HG02642 (cell line): ENCODE measurements at regions not wholly inside any gene's neighbourhood (a gene's known extent, or its start where the extent isn't known, plus 50 kb on each side); places are given as distances from the start of the nearest gene placed in this dataset.

Source experiments
- ATAC-seq: cut with Tn5 transposase; IDR thresholded peaks from one replicate; pipeline ENCODE4 v1.9.1; 2021; ENCODE audit warnings: mild to moderate bottlenecking; ENCODE audit not compliant: unreplicated experiment, poor library complexity

- no peak for ATAC-seq
Measured at GRCh38 chr6:82571455-82571854, 207.8 kb downstream of the TPBG start.

- ATAC-seq: no peak
Measured at GRCh38 chr6:82573254-82573972, 209.8 kb downstream of the TPBG start.

- no peak for ATAC-seq
Measured at GRCh38 chr6:82576284-82576683, 212.7 kb downstream of the TPBG start.

- ATAC-seq: no peak
Measured at GRCh38 chr6:82584194-82584695, 220.6 kb downstream of the TPBG start.

GRCh38 chr6:82584856-82585255 is 221.2 kb downstream of the TPBG start:
- ATAC-seq: no peak

- no peak for ATAC-seq
Measured at GRCh38 chr6:82588020-82588419, 224.4 kb downstream of the TPBG start.

GRCh38 chr6:82588859-82589412 is 225.3 kb downstream of the TPBG start:
- no peak for ATAC-seq

GRCh38 chr6:82589509-82590206 is 226.0 kb downstream of the TPBG start:
- ATAC-seq: peak; percentile 55

- ATAC-seq: no peak
Measured at GRCh38 chr6:82597201-82597600, 233.6 kb downstream of the TPBG start.

- ATAC-seq: no peak
Measured at GRCh38 chr6:82602776-82603175, 239.2 kb downstream of the TPBG start.

GRCh38 chr6:82603871-82604270 is 240.3 kb downstream of the TPBG start:
- ATAC-seq: no peak

- ATAC-seq: no peak
Measured at GRCh38 chr6:82607998-82608725, 244.5 kb downstream of the TPBG start.

- no peak for ATAC-seq
Measured at GRCh38 chr6:82608781-82609180, 245.2 kb downstream of the TPBG start.

GRCh38 chr6:82611751-82612150 is 248.1 kb downstream of the TPBG start:
- no peak for ATAC-seq

- no peak for ATAC-seq
Measured at GRCh38 chr6:82612475-82613039, 248.9 kb downstream of the TPBG start.

- no peak for ATAC-seq
Measured at GRCh38 chr6:82614518-82614917, 250.9 kb downstream of the TPBG start.

GRCh38 chr6:82616386-82617028 is 252.9 kb downstream of the TPBG start:
- no peak for ATAC-seq

GRCh38 chr6:82617648-82618047 is 254.0 kb downstream of the TPBG start:
- no peak for ATAC-seq

- ATAC-seq: no peak
Measured at GRCh38 chr6:82619573-82619972, 256.0 kb downstream of the TPBG start.

GRCh38 chr6:82622461-82622860 is 258.8 kb downstream of the TPBG start:
- ATAC-seq: no peak
